CD14-positive monocyte (primary cell): ENCODE measurements at regions not wholly inside any gene's neighbourhood (a gene's known extent, or its start where the extent isn't known, plus 50 kb on each side); places are given as distances from the start of the nearest gene placed in this dataset.

ENCODE experiments used
- DNase-seq, 3 donors: peaks; one replicate each; pipeline ENCODE4 v3.0.0-alpha.2; 2011 to 2022
- H2AFZ ChIP-seq: 2 replicates; pipeline ENCODE4 v1.6.0; 2012; ENCODE audit warnings: mild to moderate bottlenecking, low read depth, low read length, inconsistent platforms; ENCODE audit not compliant: insufficient read depth, poor library complexity, severe bottlenecking
- H3K27ac ChIP-seq, 2 donors: 1 replicate in 1 of 2; 2 replicates in 1 of 2; pipeline ENCODE4 v1.5.1; 2012 to 2013; ENCODE audit warnings: low read length in 2 of 2, control low read depth in 1 of 2, inconsistent platforms in 1 of 2, low read depth in 1 of 2, mild to moderate bottlenecking in 1 of 2
- H3K27me3 ChIP-seq, 2 donors: one replicate each; pipeline versions ENCODE4 v1.6.0 to v1.6.1; 2011 to 2013; ENCODE audit warnings: low read length in 2 of 2; ENCODE audit not compliant: control insufficient read depth in 2 of 2, insufficient read depth in 2 of 2
- H3K36me3 ChIP-seq, 2 donors: replicated peaks in 1 of 2; 1 replicate in 1 of 2; 2 replicates in 1 of 2; pipeline versions ENCODE4 v1.5.1 to v1.6.1; 2012 to 2013; ENCODE audit warnings: low read length in 2 of 2, control low read depth in 1 of 2, inconsistent platforms in 1 of 2, mild to moderate bottlenecking in 1 of 2; ENCODE audit not compliant: insufficient read depth in 2 of 2, control insufficient read depth in 1 of 2
- H3K4me1 ChIP-seq, 2 donors: 1 replicate in 1 of 2; 2 replicates in 1 of 2; pipeline versions ENCODE4 v1.5.1 to v1.6.1; 2012 to 2013; ENCODE audit warnings: low read length in 2 of 2, control low read depth in 1 of 2, inconsistent platforms in 1 of 2, mild to moderate bottlenecking in 1 of 2, moderate library complexity in 1 of 2; ENCODE audit not compliant: insufficient read depth in 2 of 2, control insufficient read depth in 1 of 2
- H3K4me2 ChIP-seq: replicated peaks from 2 replicates; pipeline ENCODE3; 2012; ENCODE audit warnings: low read length, moderate library complexity, mild to moderate bottlenecking; ENCODE audit not compliant: poor library complexity, severe bottlenecking; ENCODE audit errors: extremely low read depth
- H3K4me3 ChIP-seq, 3 experiments: fragments of 200-600 bp in 1 of 3; sonication (generic) in 1 of 3; replicated peaks in 1 of 3; 1 replicate in 2 of 3; 2 replicates in 1 of 3; pipeline ENCODE4 v1.5.1; 2011 to 2013; ENCODE audit warnings: low read length in 3 of 3, mild to moderate bottlenecking in 3 of 3, control low read depth in 2 of 3, low read depth in 2 of 3, inconsistent platforms in 1 of 3, moderate library complexity in 1 of 3
- H3K79me2 ChIP-seq: 2 replicates; pipeline ENCODE4 v1.6.0; 2012; ENCODE audit warnings: mild to moderate bottlenecking, control low read depth, inconsistent platforms, low read length, moderate library complexity; ENCODE audit not compliant: insufficient read depth
- H3K9ac ChIP-seq: 2 replicates; pipeline ENCODE4 v1.6.0; 2017; ENCODE audit warnings: low read length, mild to moderate bottlenecking; ENCODE audit not compliant: insufficient read depth, poor library complexity, severe bottlenecking
- H3K9me3 ChIP-seq, 2 donors: replicated peaks in 1 of 2; 1 replicate in 1 of 2; 2 replicates in 1 of 2; pipeline versions ENCODE4 v1.5.1 to v1.6.1; 2012 to 2013; ENCODE audit warnings: low read length in 2 of 2, control low read depth in 1 of 2; ENCODE audit not compliant: control insufficient read depth in 1 of 2, insufficient read depth in 1 of 2
- H4K20me1 ChIP-seq: 2 replicates; pipeline ENCODE4 v1.6.0; 2012; ENCODE audit warnings: mild to moderate bottlenecking, low read length, control low read depth, moderate library complexity; ENCODE audit not compliant: insufficient read depth
- H3K27ac Mint-ChIP-seq, 7 donors: one replicate each; pipeline ENCODE4 v1.8.0; 2020; ENCODE audit warnings: mild to moderate bottlenecking in 7 of 7, mixed read lengths in 7 of 7, moderate library complexity in 6 of 7, inconsistent platforms in 2 of 7
- H3K27me3 Mint-ChIP-seq, 3 donors: one replicate each; pipeline ENCODE4 v1.8.0; 2021 to 2022; ENCODE audit warnings: low read depth in 3 of 3, mild to moderate bottlenecking in 3 of 3, mixed read lengths in 3 of 3, moderate library complexity in 3 of 3, inconsistent platforms in 1 of 3
- H3K36me3 Mint-ChIP-seq, 2 donors: one replicate each; pipeline ENCODE4 v1.8.0; 2020; ENCODE audit warnings: mixed read lengths in 2 of 2, inconsistent platforms in 1 of 2, mild to moderate bottlenecking in 1 of 2
- H3K4me1 Mint-ChIP-seq: one replicate; pipeline ENCODE4 v1.8.0; 2020; ENCODE audit warnings: mild to moderate bottlenecking, mixed read lengths
- H3K4me3 Mint-ChIP-seq, 2 donors: one replicate each; pipeline ENCODE4 v1.8.0; 2020; ENCODE audit warnings: mild to moderate bottlenecking in 2 of 2, mixed read lengths in 2 of 2, moderate library complexity in 1 of 2
- H3K9me3 Mint-ChIP-seq, 7 donors: one replicate each; pipeline ENCODE4 v1.8.0; 2020 to 2022; ENCODE audit warnings: mixed read lengths in 7 of 7, mild to moderate bottlenecking in 6 of 7, moderate library complexity in 6 of 7, inconsistent platforms in 2 of 7
- WGBS: methylation state at CpG from one replicate; pipeline ENCODE4 v1.1.5; 2013; ENCODE audit warnings: missing lambda C conversion rate; ENCODE audit not compliant: insufficient coverage; 5-methylcytosine and 5-hydroxymethylcytosine counted together
- intact Hi-C, 2 donors: fragments of 100-400 bp; cut with micrococcal nuclease; formaldehyde crosslinking; loops; one replicate each; pipeline versions ENCODE4 v1.15.0 to v1.15.1; 2023
- TF ChIP-seq, protein P1 (sequence below): fragments of 200-600 bp; IDR thresholded peaks from one replicate; pipeline ENCODE4 v1.8.0; 2022; ENCODE audit warnings: antibody characterized with exemption, mild to moderate bottlenecking

DNA sequence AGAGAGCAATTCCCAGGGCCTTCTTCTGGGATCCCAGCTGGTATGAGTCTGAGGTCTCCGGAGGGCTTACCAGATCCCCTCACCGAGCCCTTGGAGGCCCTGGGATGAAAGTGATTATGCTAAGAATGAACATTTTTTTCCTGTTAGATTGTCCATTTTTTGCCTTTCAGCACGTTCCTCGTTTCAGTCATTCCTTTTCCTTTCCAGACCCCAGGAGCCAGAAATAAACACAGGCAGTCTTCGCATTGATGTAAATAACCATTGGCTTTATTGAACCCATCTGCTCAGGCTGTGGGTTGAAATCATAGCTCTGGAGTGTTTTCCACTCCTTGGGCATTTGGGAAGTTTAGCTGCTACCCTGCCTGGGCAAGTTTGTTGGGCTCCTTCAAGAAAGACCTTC, 320.9 kb upstream of the AUTS2 start:
- no peak overlapping the region for H3K9ac ChIP-seq
- H3K27ac ChIP-seq = no peak overlapping the region
- intact Hi-C loops = no loop called here
- no peak for DNase-seq
- no CpG with 5 or more reads among the region's 5 CpGs for whole genome bisulfite sequencing
- H3K27me3 ChIP-seq = no peaks in the 10 kb centered on the region
- H3K4me3 ChIP-seq = no peak overlapping the region
- no peaks in the 10 kb centered on the region for H3K4me1 Mint-ChIP-seq
- H3K27me3 Mint-ChIP-seq = peaks cover 4 to 8% (median 5%) of the 10 kb centered on the region in 3 donors
- H4K20me1 ChIP-seq = no peaks in the 10 kb centered on the region
- H3K4me3 Mint-ChIP-seq = no peak overlapping the region
- H3K36me3 Mint-ChIP-seq = no peaks in the 10 kb centered on the region
- H3K79me2 ChIP-seq = no peaks in the 10 kb centered on the region
- H3K9me3 ChIP-seq = peaks cover 4 to 14% of the 10 kb centered on the region in 2 donors
- TF ChIP-seq, protein P1, sequence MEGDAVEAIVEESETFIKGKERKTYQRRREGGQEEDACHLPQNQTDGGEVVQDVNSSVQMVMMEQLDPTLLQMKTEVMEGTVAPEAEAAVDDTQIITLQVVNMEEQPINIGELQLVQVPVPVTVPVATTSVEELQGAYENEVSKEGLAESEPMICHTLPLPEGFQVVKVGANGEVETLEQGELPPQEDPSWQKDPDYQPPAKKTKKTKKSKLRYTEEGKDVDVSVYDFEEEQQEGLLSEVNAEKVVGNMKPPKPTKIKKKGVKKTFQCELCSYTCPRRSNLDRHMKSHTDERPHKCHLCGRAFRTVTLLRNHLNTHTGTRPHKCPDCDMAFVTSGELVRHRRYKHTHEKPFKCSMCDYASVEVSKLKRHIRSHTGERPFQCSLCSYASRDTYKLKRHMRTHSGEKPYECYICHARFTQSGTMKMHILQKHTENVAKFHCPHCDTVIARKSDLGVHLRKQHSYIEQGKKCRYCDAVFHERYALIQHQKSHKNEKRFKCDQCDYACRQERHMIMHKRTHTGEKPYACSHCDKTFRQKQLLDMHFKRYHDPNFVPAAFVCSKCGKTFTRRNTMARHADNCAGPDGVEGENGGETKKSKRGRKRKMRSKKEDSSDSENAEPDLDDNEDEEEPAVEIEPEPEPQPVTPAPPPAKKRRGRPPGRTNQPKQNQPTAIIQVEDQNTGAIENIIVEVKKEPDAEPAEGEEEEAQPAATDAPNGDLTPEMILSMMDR = no peak
- peaks cover 2 to 18% (median 15%) of the 10 kb centered on the region in 7 donors for H3K9me3 Mint-ChIP-seq
- H3K4me2 ChIP-seq = no peak overlapping the region
- H3K36me3 ChIP-seq = no peaks in the 10 kb centered on the region
- H3K4me1 ChIP-seq = no peaks in the 10 kb centered on the region
- no peak overlapping the region for H2AFZ ChIP-seq
- H3K27ac Mint-ChIP-seq = no peak overlapping the region

DNA sequence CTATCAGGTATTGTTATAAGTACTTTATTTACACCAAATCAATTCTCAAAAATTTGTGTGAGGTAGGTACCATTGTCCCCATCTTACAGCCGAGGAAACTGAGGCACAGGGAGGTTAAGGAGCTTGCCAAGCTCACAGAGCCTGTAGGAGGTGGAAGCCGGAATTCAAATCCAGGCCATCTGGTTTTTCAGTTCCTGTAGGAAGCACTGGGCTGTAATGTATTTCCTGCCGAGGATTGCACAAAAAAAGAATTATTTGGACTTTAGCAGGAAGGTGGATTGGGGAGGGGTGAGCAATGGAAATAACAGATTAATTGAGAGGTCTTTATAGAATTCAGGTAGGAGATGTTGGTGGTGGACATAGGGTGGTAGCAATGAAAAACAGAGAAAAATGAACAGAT, 315.3 kb upstream of the AUTS2 start:
- H3K4me1 Mint-ChIP-seq = no peaks in the 10 kb centered on the region
- Histone ChIP-seq H3K9me3 (peaks cover 7 to 16% of the 10 kb centered on the region in 2 donors), H2AFZ (no peak overlapping the region), H3K27me3 (no peaks in the 10 kb centered on the region), H3K4me1 (no peaks in the 10 kb centered on the region), H3K9ac (no peak overlapping the region), H3K4me3 (no peak overlapping the region), H3K4me2 (no peak overlapping the region), H3K36me3 (no peaks in the 10 kb centered on the region), H4K20me1 (no peaks in the 10 kb centered on the region), H3K27ac (no peak overlapping the region), H3K79me2 (no peaks in the 10 kb centered on the region)
- H3K36me3 Mint-ChIP-seq = no peaks in the 10 kb centered on the region
- DNase-seq = no peak
- no peak overlapping the region for H3K4me3 Mint-ChIP-seq
- 23% methylated on average over 2 of the region's 3 CpGs for WGBS
- peaks cover 12 to 32% (median 25%) of the 10 kb centered on the region in 7 donors for H3K9me3 Mint-ChIP-seq
- intact Hi-C loops = no loop called here
- no peak overlapping the region for H3K27ac Mint-ChIP-seq
- TF ChIP-seq, protein P1 = no peak
- peaks cover 2 to 6% (median 6%) of the 10 kb centered on the region in 3 donors for H3K27me3 Mint-ChIP-seq
